ENCODE measurements at regions not wholly inside any gene's neighbourhood (a gene's known extent, or its start where the extent isn't known, plus 50 kb on each side); places are given as distances from the start of the nearest gene placed in this dataset.

DNA sequence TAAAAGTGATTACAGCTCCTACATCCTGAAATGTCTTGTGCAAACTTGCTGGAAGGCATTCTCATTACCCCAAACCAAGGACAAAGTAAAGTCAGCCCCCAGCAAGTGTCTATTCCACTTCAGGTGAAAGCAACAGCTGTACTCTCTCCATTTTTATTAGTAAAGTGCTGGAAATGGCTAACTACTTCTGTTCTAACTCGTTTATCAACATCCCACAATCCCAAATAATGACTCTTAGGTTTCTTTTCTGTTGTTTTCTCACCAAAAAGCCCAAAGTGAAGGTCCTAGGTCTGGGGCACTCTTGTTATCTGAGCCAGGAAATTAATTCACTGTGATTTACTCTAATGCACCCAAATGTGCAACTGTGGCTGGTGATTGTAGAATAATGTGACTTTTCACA is 105.7 kb downstream of the LRRC30 start:
- no TSS peak for BruUV-seq (replicated peaks)
- in situ Hi-C loops (cut with HindIII; ENCODE audit: low pct_unique_long_range_greater_than_20kb, low sequenced_read_pairs) (no loop called here), intact Hi-C loops (cut with micrococcal nuclease; ENCODE audit: unreplicated experiment) (no loop called here)
- DNase-seq (ENCODE audit: low read depth, low spot score): no peak
- Histone ChIP-seq H3K4me3 (ENCODE audit: low read depth in 2 of 2, low read length in 2 of 2) (no peak overlapping the region), H3K36me3 (ENCODE audit: control insufficient read depth, insufficient read depth, low read length) (no peaks in the 10 kb centered on the region), H3K27me3 (ENCODE audit: control insufficient read depth, insufficient read depth, low read length) (no peaks in the 10 kb centered on the region), H3K9me3 (ENCODE audit: control insufficient read depth, insufficient read depth, low read depth, low read length) (no peaks in the 10 kb centered on the region), H3K4me1 (ENCODE audit: control insufficient read depth, insufficient read depth, low read length) (no peaks in the 10 kb centered on the region), H3K27ac (ENCODE audit: low read length) (no peak overlapping the region)
- TF ChIP-seq, protein P1, sequence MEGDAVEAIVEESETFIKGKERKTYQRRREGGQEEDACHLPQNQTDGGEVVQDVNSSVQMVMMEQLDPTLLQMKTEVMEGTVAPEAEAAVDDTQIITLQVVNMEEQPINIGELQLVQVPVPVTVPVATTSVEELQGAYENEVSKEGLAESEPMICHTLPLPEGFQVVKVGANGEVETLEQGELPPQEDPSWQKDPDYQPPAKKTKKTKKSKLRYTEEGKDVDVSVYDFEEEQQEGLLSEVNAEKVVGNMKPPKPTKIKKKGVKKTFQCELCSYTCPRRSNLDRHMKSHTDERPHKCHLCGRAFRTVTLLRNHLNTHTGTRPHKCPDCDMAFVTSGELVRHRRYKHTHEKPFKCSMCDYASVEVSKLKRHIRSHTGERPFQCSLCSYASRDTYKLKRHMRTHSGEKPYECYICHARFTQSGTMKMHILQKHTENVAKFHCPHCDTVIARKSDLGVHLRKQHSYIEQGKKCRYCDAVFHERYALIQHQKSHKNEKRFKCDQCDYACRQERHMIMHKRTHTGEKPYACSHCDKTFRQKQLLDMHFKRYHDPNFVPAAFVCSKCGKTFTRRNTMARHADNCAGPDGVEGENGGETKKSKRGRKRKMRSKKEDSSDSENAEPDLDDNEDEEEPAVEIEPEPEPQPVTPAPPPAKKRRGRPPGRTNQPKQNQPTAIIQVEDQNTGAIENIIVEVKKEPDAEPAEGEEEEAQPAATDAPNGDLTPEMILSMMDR (IDR thresholded peaks at IDR 0.05): no peak
- TF ChIP-seq, protein P2, sequence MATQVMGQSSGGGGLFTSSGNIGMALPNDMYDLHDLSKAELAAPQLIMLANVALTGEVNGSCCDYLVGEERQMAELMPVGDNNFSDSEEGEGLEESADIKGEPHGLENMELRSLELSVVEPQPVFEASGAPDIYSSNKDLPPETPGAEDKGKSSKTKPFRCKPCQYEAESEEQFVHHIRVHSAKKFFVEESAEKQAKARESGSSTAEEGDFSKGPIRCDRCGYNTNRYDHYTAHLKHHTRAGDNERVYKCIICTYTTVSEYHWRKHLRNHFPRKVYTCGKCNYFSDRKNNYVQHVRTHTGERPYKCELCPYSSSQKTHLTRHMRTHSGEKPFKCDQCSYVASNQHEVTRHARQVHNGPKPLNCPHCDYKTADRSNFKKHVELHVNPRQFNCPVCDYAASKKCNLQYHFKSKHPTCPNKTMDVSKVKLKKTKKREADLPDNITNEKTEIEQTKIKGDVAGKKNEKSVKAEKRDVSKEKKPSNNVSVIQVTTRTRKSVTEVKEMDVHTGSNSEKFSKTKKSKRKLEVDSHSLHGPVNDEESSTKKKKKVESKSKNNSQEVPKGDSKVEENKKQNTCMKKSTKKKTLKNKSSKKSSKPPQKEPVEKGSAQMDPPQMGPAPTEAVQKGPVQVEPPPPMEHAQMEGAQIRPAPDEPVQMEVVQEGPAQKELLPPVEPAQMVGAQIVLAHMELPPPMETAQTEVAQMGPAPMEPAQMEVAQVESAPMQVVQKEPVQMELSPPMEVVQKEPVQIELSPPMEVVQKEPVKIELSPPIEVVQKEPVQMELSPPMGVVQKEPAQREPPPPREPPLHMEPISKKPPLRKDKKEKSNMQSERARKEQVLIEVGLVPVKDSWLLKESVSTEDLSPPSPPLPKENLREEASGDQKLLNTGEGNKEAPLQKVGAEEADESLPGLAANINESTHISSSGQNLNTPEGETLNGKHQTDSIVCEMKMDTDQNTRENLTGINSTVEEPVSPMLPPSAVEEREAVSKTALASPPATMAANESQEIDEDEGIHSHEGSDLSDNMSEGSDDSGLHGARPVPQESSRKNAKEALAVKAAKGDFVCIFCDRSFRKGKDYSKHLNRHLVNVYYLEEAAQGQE (IDR thresholded peaks at IDR 0.05; ENCODE audit: insufficient read depth in 1 of 2, low read depth in 2 of 2, low read length in 1 of 2): no peak
- no peak for TF ChIP-seq TCF7L2 (IDR thresholded peaks at IDR 0.05; ENCODE audit: low read depth, low read length)
- no peak for TF ChIP-seq POLR2AphosphoS5 (IDR thresholded peaks at IDR 0.05; ENCODE audit: low read depth, low read length)
- no peak for TF ChIP-seq SIN3A (IDR thresholded peaks at IDR 0.05; ENCODE audit: borderline replicate concordance, insufficient read depth, low read depth, low read length)
- ChIA-PET CTCF (no interaction called here), POLR2A (no interaction called here)
- ATAC-seq: no peak

DNA sequence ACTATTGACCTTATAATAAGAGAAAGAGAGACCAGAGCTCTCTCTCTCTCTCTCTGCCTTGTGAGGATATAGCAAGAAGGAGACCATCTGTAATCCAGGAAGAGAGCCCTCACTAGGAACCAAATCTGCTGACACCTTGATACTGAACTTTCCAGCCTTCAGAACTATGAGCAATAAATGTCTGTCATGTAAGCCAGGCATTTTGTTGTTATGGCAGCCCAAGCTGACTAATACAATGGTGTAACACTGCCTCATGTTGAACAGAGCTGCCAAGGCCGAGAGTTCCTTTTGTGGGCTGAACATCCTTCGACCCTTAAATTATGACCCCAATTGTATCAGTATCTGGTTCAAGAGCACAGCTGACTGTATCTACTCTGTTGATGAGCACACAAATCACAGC is 108.0 kb downstream of the LRRC30 start:
- Histone ChIP-seq H3K9me3 (ENCODE audit: control insufficient read depth, insufficient read depth, low read depth, low read length) (no peaks in the 10 kb centered on the region), H3K4me1 (ENCODE audit: control insufficient read depth, insufficient read depth, low read length) (no peaks in the 10 kb centered on the region), H3K27ac (ENCODE audit: low read length) (no peak overlapping the region), H3K4me3 (ENCODE audit: low read depth in 2 of 2, low read length in 2 of 2) (no peak overlapping the region), H3K36me3 (ENCODE audit: control insufficient read depth, insufficient read depth, low read length) (no peaks in the 10 kb centered on the region), H3K27me3 (ENCODE audit: control insufficient read depth, insufficient read depth, low read length) (no peaks in the 10 kb centered on the region)
- ChIA-PET POLR2A (no interaction called here), CTCF (no interaction called here)
- no peak for ATAC-seq
- TF ChIP-seq, protein P2 (IDR thresholded peaks at IDR 0.05; ENCODE audit: insufficient read depth in 1 of 2, low read depth in 2 of 2, low read length in 1 of 2): no peak
- TF ChIP-seq SIN3A (IDR thresholded peaks at IDR 0.05; ENCODE audit: borderline replicate concordance, insufficient read depth, low read depth, low read length): no peak
- no peak for TF ChIP-seq TCF7L2 (IDR thresholded peaks at IDR 0.05; ENCODE audit: low read depth, low read length)
- TF ChIP-seq, protein P1 (IDR thresholded peaks at IDR 0.05): no peak
- TF ChIP-seq POLR2AphosphoS5 (IDR thresholded peaks at IDR 0.05; ENCODE audit: low read depth, low read length): no peak
- intact Hi-C loops (cut with micrococcal nuclease; ENCODE audit: unreplicated experiment) (no loop called here), in situ Hi-C loops (cut with HindIII; ENCODE audit: low pct_unique_long_range_greater_than_20kb, low sequenced_read_pairs) (no loop called here)
- no TSS peak for BruUV-seq (replicated peaks)
- DNase-seq (ENCODE audit: low read depth, low spot score): no peak
